Sigmoid colon (tissue), 6 donors: ENCODE measurements at regions not wholly inside any gene's neighbourhood (a gene's known extent, or its start where the extent isn't known, plus 50 kb on each side); places are given as distances from the start of the nearest gene placed in this dataset.
"Not testable (repeated sequence)": the region's sequence is repeated elsewhere in the genome, so short reads cannot be mapped to it uniquely, and the experiment has no call there.

ENCODE experiments used
- DNase-seq: peaks from one replicate; pipeline ENCODE4 v3.0.0-alpha.2; 2019
- H3K27ac ChIP-seq, 4 donors: fragments of 200-600 bp; sonication (generic); one replicate each; pipeline ENCODE4 v1.5.1; 2016 to 2019; ENCODE audit warnings: mild to moderate bottlenecking in 1 of 4
- H3K27me3 ChIP-seq, 3 donors: fragments of 200-600 bp; sonication (generic); one replicate each; pipeline ENCODE4 v1.5.1; 2019; ENCODE audit warnings: mild to moderate bottlenecking in 1 of 3
- H3K36me3 ChIP-seq, 4 donors: fragments of 200-600 bp; sonication (generic); one replicate each; pipeline ENCODE4 v1.5.1; 2016 to 2019
- H3K4me1 ChIP-seq, 4 donors: fragments of 200-600 bp; sonication (generic); one replicate each; pipeline ENCODE4 v1.5.1; 2017 to 2019
- H3K4me3 ChIP-seq, 4 donors: fragments of 200-600 bp; sonication (generic); one replicate each; pipeline ENCODE4 v1.5.1; 2017 to 2019; ENCODE audit warnings: mild to moderate bottlenecking in 2 of 4, moderate library complexity in 1 of 4
- H3K9me3 ChIP-seq, 4 donors: fragments of 200-600 bp in 3 of 4; sonication (generic) in 3 of 4; one replicate each; pipeline versions ENCODE4 v1.5.1 to v1.6.1; 2013 to 2019
- CTCF ChIP-seq, 4 experiments: fragments of 450-650 bp in 3 of 4; fragments of 200-600 bp in 1 of 4; IDR thresholded peaks; one replicate each; pipeline ENCODE4 v1.5.1; 2016 to 2019; ENCODE audit warnings: antibody characterized with exemption in 4 of 4, mild to moderate bottlenecking in 3 of 4, moderate library complexity in 2 of 4
- EP300 ChIP-seq, 4 donors: sonication (generic); formaldehyde crosslinking; IDR thresholded peaks; one replicate each; pipeline ENCODE4 v1.6.1; 2017; ENCODE audit warnings: antibody characterized with exemption in 4 of 4
- POLR2A ChIP-seq, 2 donors: fragments of 450-650 bp; IDR thresholded peaks; one replicate each; pipeline ENCODE4 v1.6.1; 2016; ENCODE audit warnings: antibody characterized with exemption in 2 of 2, mild to moderate bottlenecking in 2 of 2, moderate library complexity in 2 of 2
- POLR2AphosphoS5 ChIP-seq, 4 donors: sonication (generic); formaldehyde crosslinking; IDR thresholded peaks; one replicate each; pipeline ENCODE4 v1.6.1; 2017; ENCODE audit warnings: antibody characterized with exemption in 4 of 4
- WGBS, 2 donors: extraction: QIAGEN DNeasy Blood & Tissue Kit; methylation state at CpG; one replicate each; pipeline ENCODE4 v1.1.7; 2013; 5-methylcytosine and 5-hydroxymethylcytosine counted together
- intact Hi-C: fragments of 100-400 bp; cut with DNase I; formaldehyde crosslinking; loops from one replicate; pipeline ENCODE4 v1.15.1; 2023
- donor health status: healthy with polysubstance abuse.
- donor health status: healthy.

GRCh38 chr3:197364410-197365071 lies 66.1 kb upstream of the DLG1 start:
- no peaks in the 10 kb centered on the region for H3K9me3 ChIP-seq
- peaks cover 0 to 15% (median 10%) of the 10 kb centered on the region in 4 donors for H3K4me1 ChIP-seq
- no peak for TF ChIP-seq CTCF (IDR thresholded peaks at IDR 0.05)
- no peak for TF ChIP-seq EP300 (IDR thresholded peaks at IDR 0.05)
- TF ChIP-seq POLR2AphosphoS5 (IDR thresholded peaks at IDR 0.05), result no peak
- TF ChIP-seq POLR2A (IDR thresholded peaks at IDR 0.05), result no peak
- H3K4me3 ChIP-seq, result no peak overlapping the region
- WGBS, 2 donors, result 79 to 81% methylated on average over 9 of the region's 9 CpGs
- intact Hi-C loops, result no loop called here
- no peak overlapping the region for H3K27ac ChIP-seq
- no peaks in the 10 kb centered on the region for H3K36me3 ChIP-seq
- DNase-seq, result peak; percentile 14
- no peaks in the 10 kb centered on the region for H3K27me3 ChIP-seq

- Histone ChIP-seq H3K4me3 (no peak overlapping the region), H3K9me3 (no peaks in the 10 kb centered on the region), H3K27ac (no peak overlapping the region), H3K4me1 (peaks cover 0 to 15% (median 10%) of the 10 kb centered on the region in 4 donors), H3K27me3 (no peaks in the 10 kb centered on the region), H3K36me3 (no peaks in the 10 kb centered on the region)
- WGBS, 2 donors, result 75 to 81% methylated on average over 14 of the region's 14 CpGs
- intact Hi-C loops, result no loop called here
- no peak for TF ChIP-seq POLR2A (IDR thresholded peaks at IDR 0.05)
- no peak for TF ChIP-seq CTCF (IDR thresholded peaks at IDR 0.05)
- no peak for TF ChIP-seq POLR2AphosphoS5 (IDR thresholded peaks at IDR 0.05)
- TF ChIP-seq EP300 (IDR thresholded peaks at IDR 0.05), result no peak
- peak; percentile 10 for DNase-seq
These were observed 65.4 kb upstream of the DLG1 start for GRCh38 chr3:197363553-197364409.

- peak; percentile 6 for DNase-seq
- Histone ChIP-seq H3K4me3 (no peak overlapping the region), H3K36me3 (no peaks in the 10 kb centered on the region), H3K27me3 (no peaks in the 10 kb centered on the region), H3K4me1 (peaks cover 0 to 11% (median 8%) of the 10 kb centered on the region in 4 donors), H3K27ac (no peak overlapping the region), H3K9me3 (no peaks in the 10 kb centered on the region)
- intact Hi-C loops, result no loop called here
- 82 to 95% methylated on average over 2 of the region's 2 CpGs for WGBS, 2 donors
- TF ChIP-seq EP300 (IDR thresholded peaks at IDR 0.05), result no peak
- TF ChIP-seq POLR2A (IDR thresholded peaks at IDR 0.05), result no peak
- no peak for TF ChIP-seq POLR2AphosphoS5 (IDR thresholded peaks at IDR 0.05)
- TF ChIP-seq CTCF (IDR thresholded peaks at IDR 0.05), result no peak
These were observed 63.7 kb upstream of the DLG1 start for GRCh38 chr3:197362081-197362480.

GRCh38 chr3:197360095-197360494 lies 61.7 kb upstream of the DLG1 start:
- WGBS, 2 donors, result 95 to 99% methylated on average over 3 of the region's 3 CpGs
- H3K27me3 ChIP-seq, H3K4me1 ChIP-seq, intact Hi-C loops, H3K36me3 ChIP-seq, DNase-seq, H3K4me3 ChIP-seq, H3K27ac ChIP-seq, H3K9me3 ChIP-seq: not testable (repeated sequence)

GRCh38 chr3:197359476-197359875 lies 61.1 kb upstream of the DLG1 start:
- intact Hi-C loops, result loop anchor here (10.0 kb wide), 1 partner anchor 95 kb away; no protein-coding TSS in a partner anchor
- not testable (repeated sequence) for H3K9me3 ChIP-seq, H3K27me3 ChIP-seq, H3K27ac ChIP-seq, H3K36me3 ChIP-seq, H3K4me3 ChIP-seq, DNase-seq
- WGBS, 2 donors, result 93 to 94% methylated on average over 3 of the region's 3 CpGs
- peaks cover 0 to 15% (median 9%) of the 10 kb centered on the region in 4 donors for H3K4me1 ChIP-seq
